NCI-H446 treated with DMSO at 0.1 percent for 48 hours (cell line): ENCODE measurements at regions not wholly inside any gene's neighbourhood (a gene's known extent, or its start where the extent isn't known, plus 50 kb on each side); places are given as distances from the start of the nearest gene placed in this dataset.

Source experiments
- DNase-seq: peaks from one replicate; lab custom pipeline; 2025; lab: John Stamatoyannopoulos, UW

- DNase-seq = no peak
Observed at GRCh38 chr9:23441275-23441674, 384.8 kb downstream of the ELAVL2 start.

DNA sequence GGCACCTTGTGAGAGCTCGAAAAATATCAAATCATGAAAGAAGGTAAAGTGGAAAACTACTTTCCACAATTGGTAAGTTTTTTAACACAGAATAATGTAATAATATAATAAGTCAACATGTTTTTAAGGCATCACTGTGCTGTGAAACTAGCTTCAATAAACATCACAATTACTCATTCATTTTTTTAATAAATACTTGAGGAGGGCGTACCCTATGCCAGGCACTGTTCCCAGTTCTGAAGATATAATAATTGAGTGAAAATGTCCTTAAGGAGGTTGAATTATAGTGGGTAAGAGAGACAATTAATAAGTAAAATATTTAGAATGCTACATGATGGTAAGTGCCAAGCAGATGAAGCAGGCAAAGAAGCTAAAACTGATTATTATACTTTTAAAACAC is 381.4 kb downstream of the ELAVL2 start:
- no peak for DNase-seq

- peak; percentile 92 for DNase-seq
Observed at GRCh38 chr9:23447166-23447565, 378.9 kb downstream of the ELAVL2 start.

GRCh38 chr9:23447944-23448343 is 378.1 kb downstream of the ELAVL2 start:
- DNase-seq = no peak

- no peak for DNase-seq
Observed at GRCh38 chr9:23451802-23452418, 374.1 kb downstream of the ELAVL2 start.

GRCh38 chr9:23464275-23464674 is 361.8 kb downstream of the ELAVL2 start:
- no peak for DNase-seq

DNA sequence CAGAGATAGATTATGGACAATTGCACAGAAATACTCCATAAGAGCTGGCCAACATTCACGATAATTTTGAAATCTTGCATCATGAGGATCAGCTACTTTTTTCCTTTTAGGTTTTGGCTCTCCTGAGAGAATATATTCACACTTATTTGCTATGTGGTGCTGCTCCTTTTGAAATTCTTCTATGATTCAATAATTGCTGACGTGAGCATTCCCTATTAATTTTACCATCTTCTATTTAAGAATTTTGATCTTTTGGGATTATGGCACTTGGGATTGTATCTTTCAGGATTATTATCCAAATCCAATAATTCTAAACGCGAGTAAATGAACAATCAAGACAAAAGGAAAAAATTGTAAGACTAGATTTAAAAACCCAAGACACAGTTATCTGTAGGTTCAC is 358.8 kb downstream of the ELAVL2 start:
- no peak for DNase-seq

- DNase-seq = no peak
Observed at GRCh38 chr9:23477908-23478307, 348.1 kb downstream of the ELAVL2 start.

DNA sequence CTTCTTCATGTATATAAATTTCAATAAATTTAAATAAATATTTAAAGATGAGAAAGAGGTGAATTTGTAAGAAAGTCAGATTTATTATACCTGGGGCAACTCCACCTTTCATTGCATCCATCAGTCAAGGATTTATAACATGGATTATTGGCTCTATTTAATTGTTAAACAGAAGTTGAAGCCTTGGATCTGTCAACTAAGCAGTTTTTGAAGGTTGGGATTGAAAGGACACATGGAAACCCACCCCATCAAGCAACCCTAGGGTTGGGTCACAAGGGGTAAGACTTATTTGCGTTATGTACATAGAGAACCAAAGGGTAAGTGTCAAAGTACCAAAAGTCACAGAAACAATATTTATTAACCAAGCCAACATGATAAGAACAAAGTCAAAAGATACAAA is 342.5 kb downstream of the ELAVL2 start:
- DNase-seq = no peak

DNA sequence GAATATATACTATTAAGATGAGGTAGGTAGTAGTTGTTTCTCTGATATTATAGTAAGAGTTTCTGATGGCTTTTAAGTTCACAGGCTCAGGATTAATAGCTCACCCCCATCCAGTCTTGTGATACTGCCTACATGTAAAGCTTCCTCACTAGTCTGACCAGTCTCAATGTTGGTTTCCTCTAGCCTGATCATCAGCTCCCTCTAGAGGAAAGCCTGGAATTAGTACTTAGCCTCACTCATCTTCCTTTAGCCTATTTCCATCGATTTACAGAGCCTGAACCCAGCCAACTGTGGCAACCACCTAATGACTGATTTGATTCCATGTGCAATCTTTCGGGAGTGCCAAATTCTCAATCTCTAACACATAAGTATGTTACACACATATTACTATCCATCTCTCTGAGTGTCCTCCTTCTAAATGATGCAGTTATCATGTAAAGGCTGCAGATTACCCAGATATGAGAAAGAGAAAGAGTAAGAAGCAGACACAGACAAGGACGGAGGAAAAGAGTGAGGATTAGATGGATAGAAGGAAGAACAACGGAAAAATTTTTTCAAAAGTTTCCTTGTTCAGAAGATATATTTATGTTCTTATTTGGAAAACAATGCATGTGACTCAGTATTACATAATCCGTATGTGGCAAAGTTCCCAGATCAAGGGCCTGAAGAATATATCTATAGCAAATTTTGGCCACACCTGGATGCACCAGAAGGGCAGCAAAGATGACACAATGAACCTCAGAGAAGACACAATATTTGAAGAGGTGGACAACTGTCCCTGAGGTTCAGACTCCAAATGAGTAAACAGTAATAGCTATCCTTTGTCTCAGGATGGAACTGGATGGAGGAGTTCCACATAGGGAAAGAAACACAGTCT is 333.7 kb downstream of the ELAVL2 start:
- DNase-seq = peak; percentile 89

GRCh38 chr9:23493219-23493618 is 332.8 kb downstream of the ELAVL2 start:
- DNase-seq = no peak

DNA sequence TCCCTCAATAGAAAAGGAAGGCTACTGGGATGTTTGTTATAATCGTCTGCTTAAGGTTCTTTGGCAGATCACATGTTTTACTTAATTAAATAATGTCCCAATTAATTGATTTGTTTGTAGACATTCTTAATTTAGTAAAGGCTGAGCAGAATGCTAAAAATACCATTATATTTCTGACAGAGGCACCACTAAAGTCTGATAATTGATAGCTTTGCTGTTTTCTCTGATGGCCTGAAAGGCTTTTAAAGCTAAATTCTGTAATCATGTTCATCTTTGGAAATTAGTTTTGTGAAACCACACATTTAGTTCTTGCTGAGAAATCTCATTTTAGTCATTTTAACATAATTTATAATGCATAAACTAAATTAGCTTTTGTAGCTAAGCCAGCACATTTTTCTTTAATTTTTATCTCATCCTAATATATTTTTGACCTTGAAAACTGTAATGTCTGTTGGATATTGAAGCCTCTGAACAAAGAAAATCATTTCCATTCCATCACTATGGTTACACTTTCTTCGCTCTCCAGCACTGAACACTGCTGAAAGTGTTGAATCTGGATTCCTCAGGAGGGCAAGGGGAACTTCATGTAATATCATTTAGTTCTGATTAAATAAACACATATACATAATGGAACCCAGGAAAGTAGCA is 329.4 kb downstream of the ELAVL2 start:
- no peak for DNase-seq

- DNase-seq = no peak
Observed at GRCh38 chr9:23497137-23497504, 328.9 kb downstream of the ELAVL2 start.

DNA sequence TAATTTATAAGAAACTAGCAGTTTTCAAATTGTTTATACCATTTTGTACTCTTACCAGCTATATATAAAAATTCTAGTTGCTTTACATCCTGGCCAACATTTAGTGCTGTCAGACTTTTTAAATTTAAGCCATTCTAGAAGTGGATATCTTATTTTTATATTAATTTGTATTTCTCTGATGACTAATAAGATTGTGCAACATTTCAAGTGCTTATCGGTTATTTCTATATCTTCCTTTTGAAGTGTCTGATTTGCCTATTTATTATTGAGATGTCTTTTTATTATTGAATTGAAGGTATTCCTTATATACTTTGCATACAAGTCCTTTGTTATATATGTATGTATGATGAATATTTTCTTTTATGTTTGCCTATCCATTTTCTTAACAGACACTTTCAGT is 324.0 kb downstream of the ELAVL2 start:
- DNase-seq = no peak

- no peak for DNase-seq
Observed at GRCh38 chr9:23522952-23523351, 303.1 kb downstream of the ELAVL2 start.

DNA sequence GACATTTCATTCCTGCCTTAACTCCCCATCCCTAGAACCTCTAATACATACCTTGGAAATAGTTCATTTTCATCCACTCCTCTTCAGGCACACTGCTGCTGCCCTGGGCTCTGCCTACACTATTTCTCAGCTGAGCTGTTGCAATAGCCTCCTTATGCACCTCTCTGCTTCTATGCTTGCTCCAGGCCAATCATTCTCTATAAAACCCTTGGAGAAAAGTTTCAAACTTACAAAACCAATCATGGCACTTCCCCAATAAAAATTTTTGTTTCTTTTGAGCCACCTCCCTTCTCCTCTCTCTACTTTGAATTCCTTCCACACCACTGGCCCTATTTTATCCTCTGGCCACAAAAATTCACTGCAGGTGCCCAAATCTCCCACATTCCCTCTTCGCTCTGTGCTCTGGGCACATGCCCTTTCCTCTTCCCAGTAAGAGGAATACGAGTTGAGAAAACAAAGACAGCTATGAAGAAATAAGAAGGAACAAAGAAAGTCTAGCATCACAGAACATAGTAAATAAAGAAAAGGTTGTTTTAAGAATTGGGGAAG is 301.4 kb downstream of the ELAVL2 start:
- no peak for DNase-seq

DNA sequence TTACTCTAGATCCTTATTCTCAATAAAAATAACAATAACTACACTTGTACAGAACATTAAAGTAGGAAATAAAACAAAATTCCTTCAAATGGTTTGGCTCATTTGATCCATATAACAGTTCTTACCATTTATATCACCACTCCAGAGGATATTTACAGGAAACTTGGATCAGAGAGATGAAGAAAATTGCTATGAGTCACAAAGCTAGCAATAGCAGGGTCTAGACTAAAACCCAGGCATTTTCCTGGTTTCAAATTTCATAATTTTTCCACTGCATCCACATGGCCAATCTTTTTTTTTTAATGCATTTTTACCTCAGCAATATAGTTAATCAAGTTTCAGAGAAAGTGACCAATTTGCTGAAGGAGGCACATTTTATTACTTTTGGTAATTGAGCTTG is 299.2 kb downstream of the ELAVL2 start:
- DNase-seq = no peak

- no peak for DNase-seq
Observed at GRCh38 chr9:23532282-23532681, 293.8 kb downstream of the ELAVL2 start.

DNA sequence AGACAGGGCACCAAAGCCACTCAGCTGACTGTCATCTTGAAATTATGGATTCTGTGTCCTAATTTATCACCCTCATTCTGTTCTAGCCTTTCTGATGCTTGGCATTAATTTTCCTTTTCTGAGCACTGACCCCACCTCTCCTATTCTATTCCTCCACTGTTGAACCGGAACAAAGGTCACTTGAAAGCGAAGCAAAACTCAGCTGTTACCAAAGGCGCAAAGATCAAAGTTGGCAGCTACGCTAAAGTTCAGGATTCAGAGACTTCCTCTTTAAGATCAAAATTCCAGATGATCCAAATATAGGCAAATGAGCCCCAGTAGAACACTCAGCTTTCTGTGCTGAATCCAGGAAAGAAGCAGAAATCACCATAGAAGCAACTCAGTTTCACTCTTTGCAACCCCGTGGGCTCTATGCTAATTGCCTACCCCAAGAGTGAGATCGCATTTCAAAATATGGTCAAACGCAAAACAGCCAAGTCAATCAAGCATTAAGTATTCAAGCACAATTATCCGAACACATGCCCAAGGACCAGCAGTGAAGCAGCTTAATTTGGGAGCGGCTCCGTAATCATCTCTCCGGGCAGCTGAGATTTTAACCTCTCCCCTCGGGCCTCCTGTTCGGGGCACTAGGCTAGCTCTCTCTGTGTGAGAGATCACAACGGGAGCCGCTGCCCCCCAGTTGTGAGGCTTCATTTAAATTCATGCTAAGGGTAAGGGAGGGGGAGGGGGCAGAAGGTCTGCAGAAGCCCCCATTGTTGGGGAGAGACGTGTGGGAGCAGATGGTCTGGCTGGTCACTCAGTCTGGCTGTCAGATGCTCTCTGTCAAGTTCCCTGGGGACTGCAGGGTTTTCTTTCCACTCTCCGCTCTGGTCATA is 288.6 kb downstream of the ELAVL2 start:
- peak; percentile 63 for DNase-seq

DNA sequence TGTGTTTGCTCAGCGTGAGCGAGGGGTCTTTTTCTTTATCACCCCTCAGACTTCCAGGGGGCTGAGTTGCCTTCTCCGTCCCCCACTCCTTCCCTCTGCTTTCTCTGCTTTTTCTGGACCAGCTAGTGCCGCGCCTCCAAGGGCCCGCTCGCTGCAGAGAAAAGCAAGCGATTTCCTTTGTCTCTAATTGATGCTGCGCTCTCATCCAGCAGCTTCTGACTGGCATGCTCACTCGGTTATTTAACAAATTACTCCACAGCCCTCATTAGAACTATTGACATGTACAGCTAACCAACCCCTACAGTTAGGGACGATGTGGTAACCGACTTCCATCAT is 288.0 kb downstream of the ELAVL2 start:
- no peak for DNase-seq

- no peak for DNase-seq
Observed at GRCh38 chr9:23538461-23539003, 287.5 kb downstream of the ELAVL2 start.

GRCh38 chr9:23539311-23539710 is 286.7 kb downstream of the ELAVL2 start:
- no peak for DNase-seq
